GM12891 (cell line): ENCODE measurements at regions not wholly inside any gene's neighbourhood (a gene's known extent, or its start where the extent isn't known, plus 50 kb on each side); places are given as distances from the start of the nearest gene placed in this dataset.

Experiments
- POLR2A ChIP-seq: IDR thresholded peaks from 2 replicates; pipeline ENCODE4 v1.6.1; 2011; ENCODE audit warnings: low read depth, low read length, control low read depth
- TAF1 ChIP-seq: IDR thresholded peaks from 2 replicates; pipeline ENCODE4 v1.6.1; 2011; ENCODE audit warnings: low read depth, low read length, control low read depth

- TF ChIP-seq POLR2A (no peak), TAF1 (no peak)
These were observed 201.6 kb downstream of the CPE start for GRCh38 chr4:165580351-165580905.
